ENCODE measurements at regions not wholly inside any gene's neighbourhood (a gene's known extent, or its start where the extent isn't known, plus 50 kb on each side); places are given as distances from the start of the nearest gene placed in this dataset.
"Not testable (repeated sequence)": the region's sequence is repeated elsewhere in the genome, so short reads cannot be mapped to it uniquely, and the experiment has no call there.

DNA sequence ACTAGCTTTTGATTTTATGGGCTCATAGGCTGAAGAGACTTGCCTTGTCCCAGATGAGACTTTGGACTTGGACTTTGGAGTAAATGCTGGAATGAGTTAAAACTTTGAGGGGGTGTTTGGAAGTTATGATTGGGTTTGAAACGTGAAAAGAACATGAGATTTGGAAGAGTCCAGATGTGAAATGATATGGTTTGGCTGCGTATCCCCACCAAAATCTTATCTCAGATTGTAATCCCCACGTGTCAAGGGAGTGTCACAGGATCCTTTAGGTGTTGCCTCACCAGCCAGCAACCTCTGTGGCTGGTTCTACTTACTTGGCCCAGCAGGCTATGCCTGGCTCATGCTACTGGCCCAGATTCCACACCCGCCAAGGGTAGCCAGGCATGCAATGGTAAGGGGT lies 119.6 kb upstream of the NPY start:
- TF ChIP-seq, protein P1, sequence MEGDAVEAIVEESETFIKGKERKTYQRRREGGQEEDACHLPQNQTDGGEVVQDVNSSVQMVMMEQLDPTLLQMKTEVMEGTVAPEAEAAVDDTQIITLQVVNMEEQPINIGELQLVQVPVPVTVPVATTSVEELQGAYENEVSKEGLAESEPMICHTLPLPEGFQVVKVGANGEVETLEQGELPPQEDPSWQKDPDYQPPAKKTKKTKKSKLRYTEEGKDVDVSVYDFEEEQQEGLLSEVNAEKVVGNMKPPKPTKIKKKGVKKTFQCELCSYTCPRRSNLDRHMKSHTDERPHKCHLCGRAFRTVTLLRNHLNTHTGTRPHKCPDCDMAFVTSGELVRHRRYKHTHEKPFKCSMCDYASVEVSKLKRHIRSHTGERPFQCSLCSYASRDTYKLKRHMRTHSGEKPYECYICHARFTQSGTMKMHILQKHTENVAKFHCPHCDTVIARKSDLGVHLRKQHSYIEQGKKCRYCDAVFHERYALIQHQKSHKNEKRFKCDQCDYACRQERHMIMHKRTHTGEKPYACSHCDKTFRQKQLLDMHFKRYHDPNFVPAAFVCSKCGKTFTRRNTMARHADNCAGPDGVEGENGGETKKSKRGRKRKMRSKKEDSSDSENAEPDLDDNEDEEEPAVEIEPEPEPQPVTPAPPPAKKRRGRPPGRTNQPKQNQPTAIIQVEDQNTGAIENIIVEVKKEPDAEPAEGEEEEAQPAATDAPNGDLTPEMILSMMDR (conservative IDR thresholded peaks at IDR 0.05), result no peak
- H3K27ac ChIP-seq, result no peak overlapping the region

DNA sequence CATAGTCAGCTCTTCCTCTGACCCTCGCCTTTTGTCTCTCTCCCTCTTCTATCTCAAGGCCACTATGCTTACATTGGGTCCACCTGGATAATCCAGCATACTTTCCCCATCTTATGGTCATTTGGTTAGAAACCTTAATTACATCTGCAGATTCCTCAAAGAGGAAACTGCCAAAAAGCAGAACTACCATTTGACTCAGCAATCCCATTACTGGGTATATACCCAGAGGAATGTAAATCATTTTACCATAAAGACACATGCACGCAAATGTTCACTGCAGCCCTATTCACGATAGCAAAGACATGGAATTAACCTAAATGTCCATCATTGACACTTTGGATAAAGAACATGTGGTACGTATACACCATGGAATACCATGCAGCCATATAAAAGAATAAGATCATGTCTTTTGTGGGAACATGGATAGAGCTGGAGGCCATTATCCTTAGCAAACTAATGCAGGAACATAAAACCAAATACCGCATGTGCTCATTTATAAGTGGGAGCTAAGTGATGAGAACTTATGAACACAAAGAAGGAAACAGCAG lies 114.8 kb upstream of the NPY start:
- H3K27ac ChIP-seq, result no peak overlapping the region
- TF ChIP-seq, protein P1 (conservative IDR thresholded peaks at IDR 0.05), result no peak

DNA sequence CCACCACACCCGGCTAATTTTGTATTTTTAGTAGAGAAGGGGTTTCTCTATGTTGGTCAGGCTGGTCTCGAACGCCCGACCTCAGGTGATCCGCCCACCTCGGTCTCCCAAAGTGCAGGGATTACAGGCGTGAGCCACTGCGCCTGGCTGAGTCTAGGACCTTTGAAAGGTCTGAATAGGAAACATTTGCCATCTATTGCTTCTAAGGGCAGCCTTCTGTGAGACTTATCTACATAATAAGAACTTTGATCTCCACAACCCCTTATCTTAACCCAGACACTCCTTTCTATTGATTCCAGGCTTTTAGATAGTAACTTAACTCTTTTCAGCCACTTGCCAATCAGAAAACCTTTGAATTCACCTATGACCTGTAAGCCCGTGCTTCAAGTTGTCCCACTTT lies 112.0 kb upstream of the NPY start:
- not testable (repeated sequence) for H3K27ac ChIP-seq

DNA sequence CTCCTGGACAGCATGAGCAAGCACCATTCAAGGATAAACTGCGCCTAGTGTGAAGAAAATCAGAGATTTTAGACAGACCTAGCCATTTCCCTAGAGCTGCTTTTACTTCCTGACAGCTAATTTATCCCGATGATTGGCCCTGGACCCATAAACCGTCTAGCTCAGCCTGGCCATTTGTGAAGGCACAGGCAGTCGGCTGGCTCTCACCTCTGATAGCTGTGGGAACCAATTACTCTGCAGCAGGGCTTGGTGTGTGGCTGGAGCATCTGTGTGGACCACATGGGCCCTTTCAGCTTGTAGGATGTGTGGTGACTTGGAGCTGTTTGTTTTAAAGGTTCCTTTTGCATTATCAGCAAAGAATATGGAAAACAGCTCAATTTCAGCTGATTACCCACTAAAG lies 111.1 kb upstream of the NPY start:
- TF ChIP-seq, protein P1 (conservative IDR thresholded peaks at IDR 0.05), result no peak
- H3K27ac ChIP-seq, result no peak overlapping the region

DNA sequence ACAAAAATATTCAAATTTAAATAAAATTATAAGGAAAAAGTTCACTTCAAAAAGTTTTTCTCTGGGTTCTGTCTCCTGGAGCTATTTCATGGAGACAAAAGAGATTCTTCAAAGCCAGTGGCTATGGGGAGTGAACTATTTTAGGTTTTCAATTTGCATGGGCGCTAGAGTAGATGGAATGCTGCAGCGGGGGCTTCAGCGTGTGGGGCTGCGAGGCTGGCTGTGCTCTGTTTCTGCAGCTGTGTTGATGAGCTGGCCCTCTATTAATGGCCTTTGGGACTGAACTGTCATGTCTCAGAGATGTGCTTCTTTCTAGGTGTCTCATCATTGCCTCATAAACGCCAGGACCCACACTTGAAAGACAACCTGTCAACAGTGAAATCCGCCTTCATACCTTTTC lies 108.4 kb upstream of the NPY start:
- TF ChIP-seq, protein P1 (conservative IDR thresholded peaks at IDR 0.05), result no peak
- H3K27ac ChIP-seq, result no peak overlapping the region

DNA sequence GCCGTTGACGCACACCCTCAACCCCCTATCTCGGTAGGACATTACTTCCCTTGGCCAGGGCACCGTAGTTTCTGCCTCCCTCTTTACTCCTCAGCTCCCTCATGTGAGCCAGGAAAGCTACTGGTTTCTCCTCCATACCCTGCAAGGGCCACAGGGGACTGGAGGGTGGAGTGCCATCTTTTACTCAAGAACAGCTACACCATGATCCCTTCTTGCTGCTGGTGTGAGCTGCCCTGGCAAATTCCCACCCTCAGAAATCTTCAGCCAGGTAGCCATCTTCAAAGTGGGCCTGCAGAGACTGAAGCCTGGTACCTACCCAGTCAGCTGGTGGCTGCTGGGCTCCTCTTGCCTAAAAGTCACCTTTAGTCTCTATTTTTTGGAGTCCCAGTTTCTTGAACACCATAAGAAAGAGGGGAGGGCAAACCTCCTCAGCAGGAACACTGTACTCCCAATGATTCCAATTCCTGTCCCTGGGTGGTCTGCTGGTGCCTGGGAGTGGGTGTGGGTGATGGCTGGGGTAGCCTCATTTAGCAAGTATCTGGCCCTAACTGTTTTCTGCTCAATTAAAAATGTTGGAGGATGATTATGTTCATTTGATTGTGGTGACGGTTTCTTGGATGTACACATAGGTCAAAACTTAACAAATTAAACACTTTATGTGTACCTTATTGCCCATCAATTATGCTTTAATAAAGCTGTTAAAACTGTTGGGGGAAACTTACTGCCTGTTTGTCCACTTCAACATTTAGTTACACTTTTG lies 105.0 kb upstream of the NPY start:
- TF ChIP-seq, protein P1 (conservative IDR thresholded peaks at IDR 0.05), result no peak

DNA sequence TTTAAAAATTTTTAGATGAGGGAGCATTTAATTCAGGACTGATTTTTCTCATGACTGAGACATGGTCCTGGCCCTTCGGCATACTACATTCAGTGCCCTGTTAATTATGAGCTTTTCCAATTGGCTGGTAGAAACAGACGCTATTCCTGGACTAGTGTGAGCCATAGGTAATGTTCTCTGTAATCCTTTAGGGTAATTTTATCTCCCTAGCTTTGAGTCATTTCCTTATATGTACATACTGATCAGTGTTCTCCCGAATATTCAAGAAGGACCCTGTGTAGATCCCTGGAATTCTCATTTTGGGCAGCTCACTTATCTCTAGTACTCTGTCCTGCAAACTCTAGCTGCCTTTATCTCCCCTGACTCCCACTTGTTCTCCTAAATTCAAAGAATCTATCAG lies 92.6 kb upstream of the NPY start:
- H3K27ac ChIP-seq, result no peak overlapping the region
- TF ChIP-seq, protein P1 (conservative IDR thresholded peaks at IDR 0.05), result no peak

More for the DNA sequence above, 105.0 kb upstream of the NPY start:
- H3K27ac ChIP-seq, result peak overlapping the region; percentile 47; the same call in 1 of the 2 replicates

DNA sequence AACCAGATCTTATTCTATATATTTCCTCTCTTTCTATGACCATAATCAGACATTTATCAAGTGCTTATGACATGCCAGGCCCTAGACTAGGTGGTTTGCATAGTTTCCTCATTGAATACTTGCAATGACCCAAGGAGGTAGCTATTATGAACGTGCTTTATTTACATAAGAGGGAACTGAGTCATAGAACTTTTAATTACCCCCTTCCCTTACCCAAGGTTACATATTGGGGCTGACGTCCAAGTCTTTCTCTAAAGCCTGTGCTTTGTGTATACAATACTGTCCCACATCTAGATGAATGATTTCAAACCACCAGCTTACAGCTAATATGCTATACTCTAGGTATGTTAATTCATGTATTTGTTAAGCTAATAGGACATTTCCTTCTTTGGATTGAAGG lies 91.9 kb upstream of the NPY start:
- H3K27ac ChIP-seq, result no peak overlapping the region
- TF ChIP-seq, protein P1 (conservative IDR thresholded peaks at IDR 0.05), result no peak
